Skeletal muscle cell (primary cell): ENCODE measurements at regions not wholly inside any gene's neighbourhood (a gene's known extent, or its start where the extent isn't known, plus 50 kb on each side); places are given as distances from the start of the nearest gene placed in this dataset.

ENCODE experiments used
- DNase-seq: peaks from one replicate; pipeline ENCODE4 v3.0.0-alpha.2; 2010; ENCODE audit warnings: low read depth
- H3K4me3 ChIP-seq: 2 replicates; pipeline ENCODE4 v1.5.1; 2011; ENCODE audit warnings: low read depth, mild to moderate bottlenecking, control low read depth, low read length, moderate library complexity

- H3K4me3 ChIP-seq: no peak overlapping the region
- no peak for DNase-seq
These were observed 458.8 kb downstream of the DSC3 start for GRCh38 chr18:30583768-30584167.

- no peak for DNase-seq
- no peak overlapping the region for H3K4me3 ChIP-seq
These were observed 460.5 kb downstream of the DSC3 start for GRCh38 chr18:30582078-30582477.

- H3K4me3 ChIP-seq: no peak overlapping the region
- DNase-seq: no peak
These were observed 463.8 kb downstream of the DSC3 start for GRCh38 chr18:30578707-30579106.

GRCh38 chr18:30572214-30572613, 470.3 kb downstream of the DSC3 start:
- no peak overlapping the region for H3K4me3 ChIP-seq
- no peak for DNase-seq

GRCh38 chr18:30568333-30568732, 474.2 kb downstream of the DSC3 start:
- no peak for DNase-seq
- no peak overlapping the region for H3K4me3 ChIP-seq

- H3K4me3 ChIP-seq: no peak overlapping the region
- no peak for DNase-seq
These were observed 475.7 kb downstream of the DSC3 start for GRCh38 chr18:30566877-30567276.

- H3K4me3 ChIP-seq: no peak overlapping the region
- no peak for DNase-seq
These were observed 480.3 kb downstream of the DSC3 start for GRCh38 chr18:30562231-30562630.

- DNase-seq: no peak
- no peak overlapping the region for H3K4me3 ChIP-seq
These were observed 486.4 kb downstream of the DSC3 start for GRCh38 chr18:30556112-30556511.

GRCh38 chr18:30545393-30545792, 497.1 kb downstream of the DSC3 start:
- H3K4me3 ChIP-seq: no peak overlapping the region
- DNase-seq: no peak

GRCh38 chr18:30544141-30544540, 498.4 kb downstream of the DSC3 start:
- H3K4me3 ChIP-seq: no peak overlapping the region
- no peak for DNase-seq

GRCh38 chr18:30533716-30534115, 508.8 kb downstream of the DSC3 start:
- H3K4me3 ChIP-seq: no peak overlapping the region
- no peak for DNase-seq

GRCh38 chr18:30527917-30528316, 514.6 kb downstream of the DSC3 start:
- no peak overlapping the region for H3K4me3 ChIP-seq
- DNase-seq: no peak

GRCh38 chr18:30527226-30527625, 515.3 kb downstream of the DSC3 start:
- H3K4me3 ChIP-seq: no peak overlapping the region
- DNase-seq: no peak

- DNase-seq: no peak
These were observed 520.1 kb downstream of the DSC3 start for GRCh38 chr18:30522288-30522929.

GRCh38 chr18:30514059-30514458, 528.5 kb downstream of the DSC3 start:
- H3K4me3 ChIP-seq: no peak overlapping the region
- DNase-seq: no peak

More at GRCh38 chr18:30522288-30522929, 520.1 kb downstream of the DSC3 start:
- H3K4me3 ChIP-seq: no peak overlapping the region

- no peak overlapping the region for H3K4me3 ChIP-seq
- no peak for DNase-seq
These were observed 529.7 kb downstream of the DSC3 start for GRCh38 chr18:30512872-30513271.

GRCh38 chr18:30510882-30511281, 531.7 kb downstream of the DSC3 start:
- no peak for DNase-seq

GRCh38 chr18:30501594-30501993, 540.9 kb downstream of the DSC3 start:
- DNase-seq: no peak
- H3K4me3 ChIP-seq: no peak overlapping the region

More at GRCh38 chr18:30510882-30511281, 531.7 kb downstream of the DSC3 start:
- no peak overlapping the region for H3K4me3 ChIP-seq

GRCh38 chr18:30500240-30500945, 542.1 kb downstream of the DSC3 start:
- DNase-seq: no peak
- H3K4me3 ChIP-seq: no peak overlapping the region

GRCh38 chr18:30499721-30500120, 542.8 kb downstream of the DSC3 start:
- DNase-seq: no peak
- H3K4me3 ChIP-seq: no peak overlapping the region

GRCh38 chr18:30492552-30493129, 549.9 kb downstream of the DSC3 start:
- H3K4me3 ChIP-seq: no peak overlapping the region
- DNase-seq: no peak
